Renal cortical epithelial cell (primary cell): ENCODE measurements at regions not wholly inside any gene's neighbourhood (a gene's known extent, or its start where the extent isn't known, plus 50 kb on each side); places are given as distances from the start of the nearest gene placed in this dataset.

Source experiments
- DNase-seq: peaks from one replicate; pipeline ENCODE4 v3.0.0-alpha.2; 2011; ENCODE audit warnings: low read depth

DNA sequence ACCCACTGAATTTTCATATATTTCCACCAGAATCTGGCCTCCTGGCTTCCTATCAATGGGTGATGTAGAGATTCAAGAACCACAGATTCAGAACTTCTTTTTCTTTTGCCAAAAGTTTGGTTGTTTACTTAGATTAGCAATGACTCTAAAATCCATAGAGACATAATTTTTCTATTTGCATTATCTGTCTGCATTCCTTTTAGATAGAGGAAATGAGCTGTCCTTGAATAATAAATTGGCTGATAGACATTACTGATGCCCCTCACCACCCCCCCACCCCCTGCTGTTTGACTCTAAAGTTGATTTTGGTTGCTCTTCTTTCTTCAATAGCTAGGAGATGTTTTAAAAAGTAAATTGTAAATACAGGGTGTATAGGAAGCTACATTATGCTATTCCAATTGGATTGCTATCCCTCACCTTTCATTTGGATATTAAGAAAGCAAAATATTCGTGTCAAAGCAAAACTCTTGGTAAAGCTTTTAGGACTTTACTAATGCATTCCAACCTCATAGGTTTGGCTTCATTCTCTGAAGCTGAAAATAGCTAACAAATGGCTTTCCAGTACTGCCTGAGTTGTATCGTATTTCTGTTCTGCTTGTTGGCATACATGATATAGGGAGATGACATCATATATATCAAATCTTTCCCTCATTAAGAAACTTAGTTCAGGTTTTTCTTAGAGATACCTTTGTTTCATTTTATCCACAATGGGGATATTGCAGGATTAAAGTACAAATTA, 606.0 kb downstream of the ARL4A start:
- no peak for DNase-seq

GRCh38 chr7:13307040-13307439, 619.6 kb downstream of the ARL4A start:
- DNase-seq = no peak

DNA sequence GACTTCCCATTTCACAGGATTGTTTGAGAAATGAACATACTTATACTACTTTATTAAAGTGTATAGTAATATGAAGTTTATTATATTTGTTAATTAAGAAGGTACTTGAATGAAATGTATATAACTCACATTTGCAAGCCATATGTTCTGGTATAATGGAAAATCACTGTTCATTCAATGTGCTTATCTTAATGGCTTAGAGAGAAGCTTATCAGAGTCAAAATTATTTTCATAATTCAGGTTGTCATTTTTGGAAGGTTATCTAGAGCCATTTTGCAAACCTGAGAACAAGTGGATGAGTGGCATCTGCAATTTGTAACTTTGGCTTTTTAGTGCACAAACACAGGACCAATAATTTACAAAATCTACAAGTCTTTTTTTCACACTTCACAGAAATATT, 621.0 kb downstream of the ARL4A start:
- DNase-seq = no peak

- no peak for DNase-seq
These were observed 622.1 kb downstream of the ARL4A start for GRCh38 chr7:13309535-13309934.

DNA sequence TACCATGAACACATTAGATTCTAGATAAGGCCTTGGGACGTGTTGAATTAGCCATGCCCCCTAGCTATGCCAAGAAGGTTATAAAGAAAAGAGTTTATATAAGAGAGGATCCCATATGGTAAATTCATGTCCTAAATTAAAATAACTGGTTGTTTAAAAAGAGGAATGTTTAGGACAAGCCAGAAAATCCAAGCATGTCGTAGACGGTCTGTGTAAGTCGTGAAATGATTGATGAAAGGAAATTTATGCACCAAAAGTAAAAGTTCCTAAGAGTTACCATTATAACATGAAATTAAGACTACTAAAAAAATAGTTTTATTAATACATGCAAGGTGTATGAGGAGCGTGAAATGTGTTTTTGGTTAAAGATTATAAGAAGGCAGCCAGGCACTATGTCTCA, 624.9 kb downstream of the ARL4A start:
- no peak for DNase-seq

DNA sequence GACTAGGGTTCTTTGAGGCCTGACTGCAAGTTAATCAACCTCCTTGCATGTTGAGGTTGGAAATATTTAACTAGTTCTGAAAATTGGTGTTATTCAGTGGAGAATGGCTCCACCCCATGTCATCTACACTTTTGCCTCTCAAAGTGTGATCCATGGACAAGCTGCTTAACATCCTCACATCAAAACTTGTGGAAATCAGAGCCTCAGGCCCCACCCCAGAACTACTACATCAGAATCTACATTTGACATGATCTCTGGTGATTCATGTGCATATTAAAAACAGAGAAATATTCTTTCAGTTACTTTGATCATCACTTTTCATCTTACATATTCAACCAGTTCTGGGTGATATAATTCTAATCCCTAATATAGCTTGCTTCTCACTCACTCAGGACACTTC, 632.9 kb downstream of the ARL4A start:
- DNase-seq = peak; percentile 13

GRCh38 chr7:13321316-13321715, 633.9 kb downstream of the ARL4A start:
- DNase-seq = no peak

GRCh38 chr7:13322126-13322525, 634.7 kb downstream of the ARL4A start:
- no peak for DNase-seq

GRCh38 chr7:13327669-13328068, 640.2 kb downstream of the ARL4A start:
- DNase-seq = peak; percentile 13

- no peak for DNase-seq
These were observed 645.9 kb downstream of the ARL4A start for GRCh38 chr7:13333371-13333770.

DNA sequence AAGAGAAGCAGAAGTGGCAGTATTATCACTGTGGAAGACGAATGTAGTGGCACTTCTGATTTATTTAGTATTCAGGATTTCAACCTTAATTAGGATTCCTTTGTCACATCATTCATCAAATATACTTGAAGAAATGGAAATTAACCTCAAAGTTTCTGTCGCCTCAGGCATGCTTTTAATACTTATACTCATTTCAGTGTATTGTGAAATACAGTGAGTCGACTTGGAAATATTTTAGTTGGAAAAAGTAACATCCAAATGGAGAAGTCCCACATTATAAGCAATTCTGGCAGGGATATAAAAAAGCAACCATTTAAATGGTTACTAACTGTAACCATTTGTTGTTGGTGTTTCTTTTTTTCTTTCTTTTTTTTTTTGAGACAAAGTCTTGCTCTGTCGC, 648.8 kb downstream of the ARL4A start:
- DNase-seq = peak; percentile 89

DNA sequence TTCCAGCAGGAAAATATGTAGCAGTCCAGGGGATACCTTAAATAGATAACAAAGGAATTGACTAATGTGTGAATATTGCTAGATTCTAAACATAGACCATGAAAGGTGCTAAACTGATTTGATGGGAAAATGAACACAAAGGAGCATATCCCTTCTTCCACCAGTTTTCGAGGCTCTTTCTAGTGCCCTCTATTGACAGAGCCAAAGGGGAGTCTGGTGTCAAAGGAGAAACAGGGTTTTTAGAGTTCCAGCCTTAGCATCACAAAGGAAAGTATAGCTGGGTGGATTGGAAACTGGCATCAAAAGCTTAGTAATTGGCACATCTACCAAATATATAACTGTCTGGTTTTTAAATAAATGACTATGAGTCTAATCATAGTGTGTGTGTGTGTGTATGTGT, 636.8 kb downstream of the ETV1 start:
- no peak for DNase-seq

DNA sequence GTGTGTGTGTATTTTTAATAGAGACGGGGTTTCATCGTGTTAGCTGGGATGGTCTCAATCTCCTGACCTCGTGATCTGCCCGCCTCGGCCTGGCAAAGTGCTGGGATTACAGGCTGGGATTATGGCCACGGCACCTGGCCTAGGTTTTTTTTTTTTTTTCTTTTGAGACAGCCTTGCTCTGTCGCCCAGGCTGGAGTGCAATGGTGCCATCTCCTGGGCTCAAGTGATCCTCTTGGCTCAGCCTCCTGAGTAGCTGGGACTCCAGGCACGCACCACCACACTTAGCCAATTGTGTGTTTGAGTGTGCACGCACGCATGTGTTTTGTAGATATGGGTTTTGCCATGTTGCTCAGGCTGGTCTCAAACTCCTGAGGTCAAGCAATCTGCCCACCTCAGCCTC, 629.8 kb downstream of the ETV1 start:
- DNase-seq = no peak

- DNase-seq = no peak
These were observed 602.7 kb downstream of the ETV1 start for GRCh38 chr7:13386741-13387140.

GRCh38 chr7:13407911-13408310, 581.6 kb downstream of the ETV1 start:
- DNase-seq = no peak

DNA sequence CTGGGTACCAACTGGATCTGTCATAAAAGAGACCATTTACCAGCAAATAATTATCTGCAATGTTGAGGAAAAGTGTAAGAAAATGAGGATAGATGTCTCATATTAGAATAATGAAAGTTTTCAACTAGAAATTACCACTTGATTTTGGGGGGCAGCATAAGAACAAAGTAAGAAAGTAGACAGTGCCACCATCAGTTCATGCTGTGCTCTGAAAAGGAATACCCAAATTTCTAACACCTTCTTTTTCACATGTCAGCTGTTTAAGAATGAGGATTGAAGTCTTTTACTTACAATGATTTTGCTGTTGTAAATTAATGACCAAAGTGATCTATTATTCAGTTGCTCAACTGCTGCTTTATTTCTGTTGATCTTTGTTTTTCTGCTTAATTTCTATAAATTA, 578.3 kb downstream of the ETV1 start:
- DNase-seq = no peak

GRCh38 chr7:13411636-13412035, 577.8 kb downstream of the ETV1 start:
- no peak for DNase-seq

GRCh38 chr7:13414181-13414580, 575.3 kb downstream of the ETV1 start:
- no peak for DNase-seq

DNA sequence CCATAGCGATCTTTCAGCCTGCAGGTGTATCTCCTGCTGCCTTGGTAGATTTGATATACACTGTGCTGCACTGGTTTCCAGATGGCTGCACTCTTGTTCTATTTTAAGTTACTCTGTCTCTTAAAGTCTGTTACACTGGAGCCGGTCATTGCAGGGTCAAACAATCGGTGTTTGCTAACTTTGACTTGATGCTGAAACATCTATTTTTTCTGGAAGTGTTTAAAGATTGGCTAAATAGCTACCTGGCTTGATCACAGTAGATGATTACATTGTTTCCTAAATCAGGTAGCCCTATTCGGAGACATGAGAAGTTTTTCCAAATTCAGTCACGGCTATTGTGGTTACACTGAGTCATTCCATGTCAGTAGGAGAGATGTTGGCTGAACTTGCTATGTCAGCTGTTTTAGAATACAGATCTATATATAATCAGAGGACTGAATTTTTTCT, 574.8 kb downstream of the ETV1 start:
- peak; percentile 59 for DNase-seq

GRCh38 chr7:13416071-13416470, 573.4 kb downstream of the ETV1 start:
- DNase-seq = no peak

- no peak for DNase-seq
These were observed 572.9 kb downstream of the ETV1 start for GRCh38 chr7:13416544-13416943.

- no peak for DNase-seq
These were observed 568.7 kb downstream of the ETV1 start for GRCh38 chr7:13420726-13421125.

- peak; percentile 48 for DNase-seq
These were observed 567.7 kb downstream of the ETV1 start for GRCh38 chr7:13421776-13422175.

GRCh38 chr7:13433946-13434345, 555.5 kb downstream of the ETV1 start:
- DNase-seq = no peak
